ENCODE measurements at regions not wholly inside any gene's neighbourhood (a gene's known extent, or its start where the extent isn't known, plus 50 kb on each side); places are given as distances from the start of the nearest gene placed in this dataset.
"Not testable (repeated sequence)": the region's sequence is repeated elsewhere in the genome, so short reads cannot be mapped to it uniquely, and the experiment has no call there.

DNA sequence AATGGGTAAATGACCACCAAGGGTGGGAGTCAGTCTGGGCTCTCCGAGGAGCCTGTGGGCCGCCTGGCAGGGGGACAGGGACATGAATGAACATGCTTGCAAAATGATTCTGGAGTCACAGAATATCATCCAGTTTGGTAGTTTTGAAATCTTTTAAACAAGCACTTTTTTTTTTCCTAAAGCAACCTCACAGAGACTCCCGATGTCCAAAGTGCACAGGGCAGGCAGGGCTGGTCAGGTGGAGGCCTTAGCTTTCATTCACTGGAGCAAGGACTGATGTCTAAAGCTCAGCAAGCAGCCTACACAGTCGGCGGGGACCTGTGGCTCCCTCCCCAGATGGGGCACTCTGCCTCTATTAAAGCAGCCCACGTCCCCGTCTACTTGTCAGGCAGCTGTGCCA is 402.9 kb downstream of the PPP1R2C start:
- POLR2A ChIA-PET: no interaction called here
- DNase-seq (ENCODE audit: extremely low spot score): no peak
- TF ChIP-seq FOXM1 (IDR thresholded peaks at IDR 0.05; ENCODE audit: borderline replicate concordance): no peak
- TF ChIP-seq HDGF (IDR thresholded peaks at IDR 0.05; ENCODE audit: borderline replicate concordance): no peak
- TF ChIP-seq FOXK2 (IDR thresholded peaks at IDR 0.05): no peak
- no peak for TF ChIP-seq TARDBP (IDR thresholded peaks at IDR 0.05)
- TF ChIP-seq FOXA1 (IDR thresholded peaks at IDR 0.05): no peak
- TF ChIP-seq ELF4 (IDR thresholded peaks at IDR 0.05): no peak
- no peak for TF ChIP-seq ARNT (IDR thresholded peaks at IDR 0.05)
- TF ChIP-seq SP1 (IDR thresholded peaks at IDR 0.05): no peak
- no peak for TF ChIP-seq ZNF384 (IDR thresholded peaks at IDR 0.05)
- TF ChIP-seq BHLHE40 (IDR thresholded peaks at IDR 0.05; ENCODE audit: borderline replicate concordance): no peak
- no peak for TF ChIP-seq L3MBTL2 (conservative IDR thresholded peaks at IDR 0.05)
- TF ChIP-seq NFRKB (IDR thresholded peaks at IDR 0.05): no peak
- no peak for TF ChIP-seq LEF1 (IDR thresholded peaks at IDR 0.05; ENCODE audit: borderline replicate concordance)
- TF ChIP-seq, protein P1, sequence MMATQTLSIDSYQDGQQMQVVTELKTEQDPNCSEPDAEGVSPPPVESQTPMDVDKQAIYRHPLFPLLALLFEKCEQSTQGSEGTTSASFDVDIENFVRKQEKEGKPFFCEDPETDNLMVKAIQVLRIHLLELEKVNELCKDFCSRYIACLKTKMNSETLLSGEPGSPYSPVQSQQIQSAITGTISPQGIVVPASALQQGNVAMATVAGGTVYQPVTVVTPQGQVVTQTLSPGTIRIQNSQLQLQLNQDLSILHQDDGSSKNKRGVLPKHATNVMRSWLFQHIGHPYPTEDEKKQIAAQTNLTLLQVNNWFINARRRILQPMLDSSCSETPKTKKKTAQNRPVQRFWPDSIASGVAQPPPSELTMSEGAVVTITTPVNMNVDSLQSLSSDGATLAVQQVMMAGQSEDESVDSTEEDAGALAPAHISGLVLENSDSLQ (IDR thresholded peaks at IDR 0.05): no peak
- CTCF ChIA-PET: no interaction called here

DNA sequence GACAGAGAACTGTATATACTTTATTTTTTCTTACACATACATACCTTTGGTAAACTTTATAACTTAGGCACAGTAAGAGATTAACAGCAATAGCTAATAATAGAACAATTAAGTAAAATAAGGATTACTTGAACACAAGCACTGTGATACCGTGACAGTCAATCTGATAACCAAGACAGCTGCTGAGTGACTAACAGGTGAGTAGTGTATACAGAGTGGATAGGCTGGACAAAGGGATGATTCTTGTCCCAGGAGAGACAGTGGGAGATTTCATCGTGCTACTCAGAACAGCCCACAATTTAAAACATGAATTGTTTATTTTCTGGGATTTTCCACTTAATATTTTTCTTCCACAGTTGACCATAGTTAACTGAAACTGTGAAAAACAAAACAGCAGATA is 411.8 kb downstream of the PPP1R2C start:
- POLR2A ChIA-PET: no interaction called here
- TF ChIP-seq FOXA1 (IDR thresholded peaks at IDR 0.05) (no peak), L3MBTL2 (conservative IDR thresholded peaks at IDR 0.05) (no peak), FOXK2 (IDR thresholded peaks at IDR 0.05) (no peak), ZNF384 (IDR thresholded peaks at IDR 0.05) (no peak), LEF1 (IDR thresholded peaks at IDR 0.05; ENCODE audit: borderline replicate concordance) (no peak), CTBP1 (IDR thresholded peaks at IDR 0.05; ENCODE audit: borderline replicate concordance) (no peak), SUZ12 (IDR thresholded peaks at IDR 0.05) (no peak), NFRKB (IDR thresholded peaks at IDR 0.05) (no peak), BHLHE40 (IDR thresholded peaks at IDR 0.05; ENCODE audit: borderline replicate concordance) (no peak), FOXM1 (IDR thresholded peaks at IDR 0.05; ENCODE audit: borderline replicate concordance) (no peak), HDGF (IDR thresholded peaks at IDR 0.05; ENCODE audit: borderline replicate concordance) (no peak), TARDBP (IDR thresholded peaks at IDR 0.05) (no peak), ARNT (IDR thresholded peaks at IDR 0.05) (no peak), ELF4 (IDR thresholded peaks at IDR 0.05) (no peak), SP1 (IDR thresholded peaks at IDR 0.05) (no peak)
- TF ChIP-seq, protein P1 (IDR thresholded peaks at IDR 0.05): no peak
- CTCF ChIA-PET: no interaction called here
- DNase-seq (ENCODE audit: extremely low spot score): no peak

DNA sequence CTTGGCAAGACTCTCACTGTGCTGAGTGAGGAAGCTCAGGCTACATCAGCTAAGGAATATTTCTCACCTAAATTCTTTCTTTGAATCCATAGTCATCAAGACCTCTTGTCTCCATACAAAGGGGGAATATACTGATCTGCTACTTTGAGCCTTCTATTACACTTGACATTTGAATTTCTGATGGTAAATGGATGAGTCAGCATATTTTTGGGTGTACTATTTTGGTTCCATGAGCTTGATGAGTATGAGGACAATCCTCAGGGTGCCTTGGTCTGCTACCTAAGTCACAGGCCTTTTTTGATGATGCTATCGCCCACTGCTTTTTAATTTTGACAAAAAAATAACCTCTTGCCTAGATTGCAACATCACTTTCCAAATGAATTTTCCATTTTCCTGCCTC is 415.7 kb downstream of the PPP1R2C start:
- DNase-seq (ENCODE audit: extremely low spot score): no peak
- TF ChIP-seq FOXA1 (IDR thresholded peaks at IDR 0.05) (no peak), SP1 (IDR thresholded peaks at IDR 0.05) (no peak), NFRKB (IDR thresholded peaks at IDR 0.05) (no peak), CTBP1 (IDR thresholded peaks at IDR 0.05; ENCODE audit: borderline replicate concordance) (no peak)
- ChIA-PET CTCF (no interaction called here), POLR2A (no interaction called here)

DNA sequence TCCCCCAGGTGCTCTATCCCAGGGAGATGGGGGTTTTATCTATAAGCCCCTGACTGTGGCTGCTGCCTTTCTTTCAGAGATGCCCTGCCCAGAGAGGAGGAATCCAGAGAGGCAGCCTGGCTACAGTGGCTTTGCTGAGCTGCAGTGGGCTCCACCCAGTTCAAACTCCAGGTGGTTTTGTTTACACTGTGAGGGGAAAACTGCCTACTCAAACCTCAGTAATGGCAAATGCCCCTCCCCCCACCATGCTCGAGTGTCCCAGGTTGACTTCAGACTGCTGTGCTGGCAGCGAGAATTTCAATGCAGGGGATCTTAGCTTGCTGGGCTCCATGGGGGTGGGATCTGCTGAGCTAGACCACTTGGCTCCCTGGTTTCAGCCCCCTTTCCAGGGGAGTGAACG is 419.6 kb upstream of the CASK start:
- DNase-seq (ENCODE audit: extremely low spot score); POLR2A ChIA-PET; CTCF ChIA-PET: not testable (repeated sequence)

Measured in HEK293T (cell line).